Inflammatory macrophage treated with lipopolysaccharide for 1 hour (primary cell): ENCODE measurements at regions not wholly inside any gene's neighbourhood (a gene's known extent, or its start where the extent isn't known, plus 50 kb on each side); places are given as distances from the start of the nearest gene placed in this dataset.

Source experiments
- DNase-seq, 2 donors: peaks; one replicate each; pipeline ENCODE4 v3.0.0-alpha.2; 2020 to 2022

DNA sequence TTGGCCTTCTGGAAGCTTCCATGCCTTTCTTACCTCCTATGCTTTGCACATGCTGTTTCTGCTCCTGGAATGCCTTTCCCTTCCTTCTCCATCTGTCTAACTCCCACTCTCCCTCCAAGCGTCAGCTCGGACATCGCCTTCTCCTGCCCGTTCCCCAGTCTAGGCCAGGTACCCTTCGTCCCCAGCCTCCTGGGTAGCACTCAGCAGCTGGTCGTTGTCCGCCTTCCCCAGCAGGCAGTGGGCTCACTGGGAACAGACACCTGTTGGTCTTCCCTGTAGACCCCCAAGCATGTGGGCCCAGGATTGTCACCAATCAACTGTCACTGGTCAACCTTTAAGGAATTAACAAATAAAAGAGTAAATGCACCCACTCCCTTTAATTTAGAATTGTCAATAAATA is 202.2 kb downstream of the RGS3 start:
- no peak for DNase-seq

- no peak for DNase-seq
Measured at GRCh38 chr9:113668061-113668460, 204.5 kb downstream of the RGS3 start.

GRCh38 chr9:113669522-113670115 is 206.1 kb downstream of the RGS3 start:
- DNase-seq = peak; percentile 3 to 29

- DNase-seq = no peak
Measured at GRCh38 chr9:113673726-113674125, 202.4 kb upstream of the ZNF618 start.

GRCh38 chr9:113674436-113674835 is 201.7 kb upstream of the ZNF618 start:
- DNase-seq = no peak

- DNase-seq = peak; percentile 42 to 66
Measured at GRCh38 chr9:113675475-113675941, 200.6 kb upstream of the ZNF618 start.

DNA sequence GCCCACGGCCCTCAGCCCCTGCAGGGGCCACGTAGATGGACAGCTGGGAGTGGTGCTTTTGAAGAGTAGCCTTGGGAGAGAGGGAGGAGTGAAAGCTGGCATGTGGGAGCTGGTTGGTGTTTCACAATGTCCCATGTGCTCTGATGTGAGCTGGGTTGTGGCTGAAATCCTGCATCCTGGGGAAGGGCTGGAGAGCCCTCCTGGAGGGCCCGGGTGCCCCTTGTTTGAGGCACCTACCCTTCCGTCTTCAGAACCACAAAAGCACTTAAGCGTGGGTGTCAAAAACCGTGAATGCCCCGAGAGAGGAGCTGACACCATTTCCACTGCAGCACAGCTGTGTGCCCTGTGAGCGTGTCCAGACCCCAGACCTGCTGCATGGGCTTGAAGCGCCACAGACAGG is 199.1 kb upstream of the ZNF618 start:
- DNase-seq = no peak

DNA sequence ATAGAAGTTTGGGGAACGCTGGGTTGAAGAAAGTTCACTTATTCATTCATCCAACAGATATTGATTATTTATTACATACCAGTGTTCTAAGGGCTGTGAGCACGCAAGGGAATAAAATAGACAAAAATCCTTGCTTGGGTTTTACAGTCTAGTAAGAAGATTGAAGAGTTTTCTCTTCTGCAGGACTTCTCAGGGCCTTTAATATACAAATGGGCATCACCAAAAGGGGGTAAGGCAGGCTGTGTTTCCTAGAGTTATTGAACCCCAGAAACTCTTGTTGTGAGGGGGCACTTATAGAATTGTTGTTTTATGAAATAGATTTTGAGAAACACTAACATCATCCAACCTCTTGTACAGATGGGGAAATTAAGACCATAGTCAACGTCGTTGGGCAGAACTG is 198.5 kb upstream of the ZNF618 start:
- DNase-seq = no peak

DNA sequence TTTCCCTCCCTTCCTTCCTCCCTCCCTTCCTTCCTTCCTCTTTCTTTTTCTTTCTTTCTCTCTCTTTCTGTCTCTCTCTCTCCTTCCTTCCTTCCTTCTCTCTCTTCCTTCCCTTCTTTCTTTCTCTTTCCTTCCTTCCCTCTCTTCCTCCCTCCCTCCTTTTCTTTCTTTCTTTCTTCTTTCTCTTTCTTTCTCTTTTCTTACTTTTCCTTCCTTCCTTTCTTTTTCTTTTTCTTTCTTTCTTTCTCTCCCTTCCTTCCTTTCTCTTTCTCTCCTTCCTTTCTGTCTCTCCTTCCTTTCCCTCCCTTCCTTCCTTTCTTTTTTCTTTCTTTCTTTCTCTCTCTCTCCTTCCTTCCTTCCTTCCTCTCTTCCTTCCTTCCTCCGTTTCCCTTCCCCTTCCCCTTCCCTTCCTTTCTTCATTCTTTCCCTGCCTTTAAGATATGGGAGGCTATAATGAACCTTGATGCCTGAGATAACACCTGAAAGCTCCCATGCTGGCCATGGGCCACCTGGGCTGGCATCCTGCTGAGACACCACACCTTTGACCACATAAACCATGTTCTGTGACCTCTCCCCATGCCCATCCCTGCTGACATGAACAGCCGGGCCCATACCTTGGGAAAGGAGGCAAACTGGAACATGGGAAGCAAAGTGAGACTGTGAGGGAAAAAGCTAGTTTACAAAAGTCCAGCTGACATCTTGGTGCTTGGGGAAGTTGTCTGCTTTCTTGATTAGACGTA is 197.8 kb upstream of the ZNF618 start:
- no peak for DNase-seq

DNA sequence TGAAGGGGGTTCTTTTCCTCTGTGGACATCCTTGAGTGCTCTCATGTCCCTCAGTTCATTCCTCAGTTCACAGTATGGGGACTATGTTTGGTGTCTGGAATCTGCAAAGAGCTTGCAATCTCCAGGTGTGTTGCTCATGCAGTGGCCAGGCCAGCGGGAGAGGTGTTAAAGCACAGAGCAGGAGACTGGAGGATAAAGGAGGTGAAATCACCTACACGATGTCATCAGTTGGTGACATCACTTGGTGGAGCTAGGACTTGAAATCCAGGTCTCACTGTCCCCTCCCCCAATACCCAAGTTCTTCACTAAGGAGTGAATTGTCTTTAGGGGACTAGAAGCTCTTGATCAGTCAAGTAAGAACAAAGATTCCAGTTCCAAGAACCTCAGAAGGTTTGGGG is 197.3 kb upstream of the ZNF618 start:
- no peak for DNase-seq

- peak; percentile 55 to 80 for DNase-seq
Measured at GRCh38 chr9:113682297-113682771, 193.8 kb upstream of the ZNF618 start.

DNA sequence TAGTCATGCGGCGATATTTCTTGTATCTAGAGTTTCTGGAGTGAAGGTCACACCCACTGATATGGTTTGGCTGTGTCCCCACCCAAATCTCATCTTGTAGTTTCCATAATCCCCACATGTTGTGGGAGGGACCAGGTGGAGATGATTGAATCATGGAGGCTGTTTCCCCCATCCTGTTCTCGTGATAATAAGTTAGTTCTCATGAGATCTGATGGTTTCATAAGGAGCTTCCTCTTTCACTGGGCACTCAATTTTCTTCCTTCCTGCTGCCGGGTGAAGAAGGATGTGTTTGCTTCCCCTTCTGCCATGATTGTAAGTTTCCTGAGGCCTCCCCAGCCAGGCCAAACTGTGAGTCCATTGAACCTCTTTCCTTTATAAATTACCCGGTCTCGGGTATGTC is 190.5 kb upstream of the ZNF618 start:
- DNase-seq = peak; percentile 10 to 14

- no peak for DNase-seq
Measured at GRCh38 chr9:113687107-113687679, 188.9 kb upstream of the ZNF618 start.

GRCh38 chr9:113687680-113688371 is 188.3 kb upstream of the ZNF618 start:
- DNase-seq = no peak

GRCh38 chr9:113690055-113690740 is 185.9 kb upstream of the ZNF618 start:
- DNase-seq = no peak

GRCh38 chr9:113692256-113692655 is 183.9 kb upstream of the ZNF618 start:
- DNase-seq = no peak

GRCh38 chr9:113694912-113695311 is 181.2 kb upstream of the ZNF618 start:
- DNase-seq = no peak

- DNase-seq = no peak
Measured at GRCh38 chr9:113695440-113695851, 180.7 kb upstream of the ZNF618 start.

- no peak for DNase-seq
Measured at GRCh38 chr9:113695901-113696300, 180.2 kb upstream of the ZNF618 start.

DNA sequence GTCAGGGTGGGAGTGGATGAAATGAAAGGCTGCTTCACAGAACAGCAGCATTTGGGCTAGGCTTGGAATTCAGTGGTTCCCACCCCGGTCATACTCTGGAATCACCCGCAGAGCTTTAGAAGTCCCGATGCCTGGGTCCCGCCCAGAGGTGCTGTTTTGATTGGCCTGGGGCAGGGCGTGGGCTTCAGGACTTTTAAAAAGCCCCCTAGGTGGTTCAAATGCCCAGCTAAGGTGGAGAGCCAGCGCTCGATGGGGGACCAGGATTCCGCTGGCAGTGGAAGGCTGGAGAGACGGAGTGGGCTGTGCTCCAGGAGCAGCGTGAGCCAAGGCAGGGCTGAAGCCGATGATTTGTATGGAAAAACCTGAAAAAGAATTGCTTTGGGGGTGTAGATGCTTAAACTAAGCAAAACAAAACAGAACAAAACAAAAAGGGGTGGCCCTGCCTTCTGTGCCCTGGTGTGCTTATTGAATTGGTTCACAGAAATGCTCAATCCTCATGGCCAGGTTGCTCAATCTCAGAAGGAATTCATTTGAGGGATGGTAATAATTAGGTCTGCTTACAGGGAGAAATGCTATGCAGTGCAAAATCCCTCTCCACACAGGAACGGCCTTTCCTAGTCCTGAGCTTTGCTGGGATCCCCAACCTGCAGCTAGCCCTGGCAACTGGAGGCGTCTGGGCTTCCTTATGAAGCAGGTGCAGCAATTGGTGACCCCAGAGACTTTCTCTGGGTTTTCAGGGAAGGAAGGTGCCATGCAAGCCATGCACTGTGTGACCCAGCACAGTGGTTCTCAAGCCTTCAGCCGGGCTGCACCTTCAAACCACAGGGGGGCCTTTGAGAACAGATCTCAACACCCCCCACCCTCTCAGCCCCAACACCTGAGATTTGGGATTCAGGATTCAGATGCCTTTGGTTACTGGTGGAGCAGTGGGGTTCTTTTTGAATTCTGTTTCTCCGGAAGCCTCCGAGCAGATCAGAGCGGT is 174.0 kb upstream of the ZNF618 start:
- no peak for DNase-seq

DNA sequence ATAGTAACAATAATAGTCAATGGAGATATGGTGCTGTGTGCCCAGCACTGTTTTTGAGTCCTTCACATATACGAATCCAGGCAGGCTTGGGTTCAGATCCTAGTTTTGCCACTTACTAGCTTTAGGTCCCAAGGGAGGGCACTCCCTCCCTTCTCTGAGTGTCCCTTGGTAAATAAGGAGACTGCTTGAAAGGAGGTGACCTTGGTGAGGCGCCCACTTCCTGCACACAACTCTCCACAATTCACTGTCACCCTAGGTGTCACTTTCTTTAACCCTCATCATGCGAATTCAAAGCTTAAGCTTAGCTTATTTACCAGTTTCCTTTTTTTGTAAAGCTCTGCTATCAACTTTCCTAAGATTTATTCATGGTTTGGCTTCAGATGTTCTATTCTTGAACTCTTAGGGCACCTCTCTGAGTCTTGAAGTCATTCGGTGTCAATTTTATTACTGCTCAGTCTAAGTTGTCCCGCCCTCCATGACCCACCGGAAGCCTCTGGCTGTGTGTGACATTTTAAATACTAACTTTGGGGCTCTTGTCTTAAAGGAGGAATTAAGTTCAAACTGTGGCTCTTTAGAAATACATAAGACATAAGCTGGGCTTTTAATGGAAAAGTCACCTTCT is 170.7 kb upstream of the ZNF618 start:
- no peak for DNase-seq
